Kidney epithelial cell (primary cell): ENCODE measurements at regions not wholly inside any gene's neighbourhood (a gene's known extent, or its start where the extent isn't known, plus 50 kb on each side); places are given as distances from the start of the nearest gene placed in this dataset.
"Not testable (repeated sequence)": the region's sequence is repeated elsewhere in the genome, so short reads cannot be mapped to it uniquely, and the experiment has no call there.

Experiments
- DNase-seq: peaks from one replicate; pipeline ENCODE4 v3.0.0-alpha.2; 2010; ENCODE audit warnings: low read depth
- H3K27me3 ChIP-seq: 2 replicates; pipeline ENCODE4 v1.6.0; 2011; ENCODE audit warnings: low read length; ENCODE audit not compliant: control insufficient read depth, insufficient read depth
- H3K36me3 ChIP-seq: 2 replicates; pipeline ENCODE4 v1.5.1; 2011; ENCODE audit warnings: low read length; ENCODE audit not compliant: control insufficient read depth, insufficient read depth
- H3K4me3 ChIP-seq: 2 replicates; pipeline ENCODE4 v1.5.1; 2011; ENCODE audit warnings: low read depth, mild to moderate bottlenecking, control low read depth, low read length
- CTCF ChIP-seq: IDR thresholded peaks from 2 replicates; pipeline ENCODE4 v1.5.1; 2011; ENCODE audit warnings: mild to moderate bottlenecking, moderate library complexity, low read length, control low read depth, inconsistent platforms; ENCODE audit not compliant: insufficient read depth, poor library complexity, severe bottlenecking

- H3K4me3 ChIP-seq: no peak overlapping the region
- no peak for TF ChIP-seq CTCF
- H3K36me3 ChIP-seq: no peaks in the 10 kb centered on the region
- no peaks in the 10 kb centered on the region for H3K27me3 ChIP-seq
- DNase-seq: no peak
These were observed 52.3 kb upstream of the PTPN12 start for GRCh38 chr7:77484785-77485184.

DNA sequence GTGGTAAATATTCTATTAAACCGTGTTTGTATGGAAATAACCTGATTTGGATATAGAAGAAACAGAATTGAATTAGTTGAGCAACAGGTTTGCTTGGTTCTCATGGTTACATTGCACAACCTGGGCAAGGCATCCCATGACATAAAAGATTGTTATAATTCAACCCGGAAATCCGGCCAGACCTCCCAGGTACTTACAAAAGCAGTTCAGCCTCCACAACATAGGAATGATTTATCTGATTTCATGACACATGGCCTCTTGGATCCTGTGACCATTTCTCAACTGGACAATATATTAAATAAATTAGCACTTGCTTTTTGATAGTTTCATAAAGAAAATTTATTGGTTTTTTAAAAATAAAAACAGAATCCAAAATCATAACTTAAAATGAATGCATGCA is 55.1 kb upstream of the PTPN12 start:
- Histone ChIP-seq H3K4me3 (no peak overlapping the region), H3K27me3 (no peaks in the 10 kb centered on the region), H3K36me3 (no peaks in the 10 kb centered on the region)
- peak; percentile 50 for DNase-seq
- TF ChIP-seq CTCF: no peak

GRCh38 chr7:77481615-77482014 is 55.5 kb upstream of the PTPN12 start:
- no peak for TF ChIP-seq CTCF
- DNase-seq: no peak
- H3K4me3 ChIP-seq: no peak overlapping the region
- H3K36me3 ChIP-seq: no peaks in the 10 kb centered on the region
- H3K27me3 ChIP-seq: no peaks in the 10 kb centered on the region

GRCh38 chr7:77480102-77480627 is 56.9 kb upstream of the PTPN12 start:
- not testable (repeated sequence) for H3K27me3 ChIP-seq, DNase-seq

GRCh38 chr7:77479536-77480088 is 57.5 kb upstream of the PTPN12 start:
- DNase-seq: no peak
- Histone ChIP-seq H3K4me3 (no peak overlapping the region), H3K36me3 (no peaks in the 10 kb centered on the region), H3K27me3 (no peaks in the 10 kb centered on the region)
- no peak for TF ChIP-seq CTCF

More at GRCh38 chr7:77480102-77480627, 56.9 kb upstream of the PTPN12 start:
- not testable (repeated sequence) for H3K36me3 ChIP-seq, H3K4me3 ChIP-seq

- Histone ChIP-seq H3K4me3 (no peak overlapping the region), H3K27me3 (no peaks in the 10 kb centered on the region), H3K36me3 (no peaks in the 10 kb centered on the region)
- DNase-seq: no peak
- no peak for TF ChIP-seq CTCF
These were observed 60.2 kb upstream of the PTPN12 start for GRCh38 chr7:77476871-77477270.
